ENCODE measurements at regions not wholly inside any gene's neighbourhood (a gene's known extent, or its start where the extent isn't known, plus 50 kb on each side); places are given as distances from the start of the nearest gene placed in this dataset.
A peak's percentile ranks its signal among the peaks of the same experiment; 100 is the strongest.
"Not testable (repeated sequence)": the region's sequence is repeated elsewhere in the genome, so short reads cannot be mapped to it uniquely, and the experiment has no call there.

DNA sequence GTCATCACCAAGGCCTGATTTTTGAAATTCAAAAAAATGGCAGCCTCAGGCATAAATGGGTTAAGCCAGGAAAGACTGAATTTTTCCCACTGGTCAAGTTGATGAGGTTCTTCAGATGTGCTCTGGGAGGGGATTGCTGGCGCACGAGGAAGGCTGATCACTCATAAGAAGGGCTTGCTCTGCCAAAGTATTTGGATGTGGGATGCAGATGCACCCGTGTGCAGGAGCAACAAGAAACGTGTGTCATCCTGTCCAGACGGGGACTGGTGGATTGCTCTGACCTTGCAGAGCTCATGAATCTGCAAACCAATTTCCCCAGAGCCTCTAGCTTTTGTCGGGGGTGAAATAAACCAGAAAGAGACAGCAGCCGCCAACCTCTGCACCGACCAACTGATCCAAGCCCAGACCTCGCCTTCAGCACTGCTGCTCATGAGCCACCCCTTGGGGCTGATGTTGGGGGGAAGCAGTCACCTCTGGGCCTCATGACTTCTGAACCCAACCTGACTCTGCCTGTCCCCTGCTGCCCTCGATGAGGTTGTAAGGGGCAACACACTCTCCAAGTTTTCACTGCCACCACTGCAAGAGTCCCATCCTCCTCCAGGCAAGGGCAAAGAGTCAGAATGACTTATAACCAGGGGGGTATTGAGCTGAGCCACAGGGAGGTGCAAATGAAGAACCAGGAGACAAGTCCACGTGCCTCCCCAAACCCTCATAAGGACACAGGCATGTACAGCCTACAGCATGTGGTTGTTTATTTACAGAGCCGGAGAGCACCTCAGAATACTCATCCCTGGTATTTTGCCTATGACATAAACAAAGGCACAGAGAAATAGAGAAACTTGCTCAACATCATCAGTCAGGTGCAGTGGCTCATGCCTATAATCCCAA lies 452.0 kb downstream of the SOX9 start:
- no peak for DNase-seq (ENCODE audit: low read depth, low spot score)
- TF ChIP-seq, protein P1, sequence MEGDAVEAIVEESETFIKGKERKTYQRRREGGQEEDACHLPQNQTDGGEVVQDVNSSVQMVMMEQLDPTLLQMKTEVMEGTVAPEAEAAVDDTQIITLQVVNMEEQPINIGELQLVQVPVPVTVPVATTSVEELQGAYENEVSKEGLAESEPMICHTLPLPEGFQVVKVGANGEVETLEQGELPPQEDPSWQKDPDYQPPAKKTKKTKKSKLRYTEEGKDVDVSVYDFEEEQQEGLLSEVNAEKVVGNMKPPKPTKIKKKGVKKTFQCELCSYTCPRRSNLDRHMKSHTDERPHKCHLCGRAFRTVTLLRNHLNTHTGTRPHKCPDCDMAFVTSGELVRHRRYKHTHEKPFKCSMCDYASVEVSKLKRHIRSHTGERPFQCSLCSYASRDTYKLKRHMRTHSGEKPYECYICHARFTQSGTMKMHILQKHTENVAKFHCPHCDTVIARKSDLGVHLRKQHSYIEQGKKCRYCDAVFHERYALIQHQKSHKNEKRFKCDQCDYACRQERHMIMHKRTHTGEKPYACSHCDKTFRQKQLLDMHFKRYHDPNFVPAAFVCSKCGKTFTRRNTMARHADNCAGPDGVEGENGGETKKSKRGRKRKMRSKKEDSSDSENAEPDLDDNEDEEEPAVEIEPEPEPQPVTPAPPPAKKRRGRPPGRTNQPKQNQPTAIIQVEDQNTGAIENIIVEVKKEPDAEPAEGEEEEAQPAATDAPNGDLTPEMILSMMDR (IDR thresholded peaks at IDR 0.05; ENCODE audit: low read depth, low read length): no peak
- Histone ChIP-seq H3K27me3 (ENCODE audit: control insufficient read depth, insufficient read depth, low read length) (no peaks in the 10 kb centered on the region), H3K27ac (ENCODE audit: low read depth, low read length) (no peak overlapping the region), H3K4me3 (ENCODE audit: low read depth, low read length) (no peak overlapping the region), H3K9me3 (ENCODE audit: control insufficient read depth, insufficient read depth, low read length) (no peaks in the 10 kb centered on the region; the same call in 1 of the 2 replicates)
- ChIA-PET CTCF (interaction anchor here (0.6 to 1.3 kb wide), 2 partner anchors 16 to 152 kb away, joined by 3 to 8 read pairs; no protein-coding TSS in a partner anchor), POLR2A (no interaction called here)

DNA sequence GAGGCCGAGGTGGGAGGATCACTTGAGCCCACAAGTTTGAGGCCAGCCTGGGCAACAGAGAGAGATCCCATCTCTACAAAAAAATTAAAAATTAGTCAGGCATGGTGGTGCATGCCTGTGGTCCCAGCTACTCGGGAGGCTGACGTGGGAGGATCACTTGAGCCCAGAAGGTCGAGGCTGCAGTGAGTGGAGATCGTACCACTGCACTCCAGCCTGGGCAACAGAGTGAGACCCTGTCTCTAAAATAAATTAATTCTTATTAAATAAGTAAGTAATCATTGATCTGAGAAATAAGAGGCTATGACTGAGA lies 452.6 kb downstream of the SOX9 start:
- CTCF ChIA-PET: interaction anchor here (1.3 kb wide), 1 partner anchor 17 kb away, joined by 8 read pairs; no protein-coding TSS in a partner anchor
- POLR2A ChIA-PET: not testable (repeated sequence)

DNA sequence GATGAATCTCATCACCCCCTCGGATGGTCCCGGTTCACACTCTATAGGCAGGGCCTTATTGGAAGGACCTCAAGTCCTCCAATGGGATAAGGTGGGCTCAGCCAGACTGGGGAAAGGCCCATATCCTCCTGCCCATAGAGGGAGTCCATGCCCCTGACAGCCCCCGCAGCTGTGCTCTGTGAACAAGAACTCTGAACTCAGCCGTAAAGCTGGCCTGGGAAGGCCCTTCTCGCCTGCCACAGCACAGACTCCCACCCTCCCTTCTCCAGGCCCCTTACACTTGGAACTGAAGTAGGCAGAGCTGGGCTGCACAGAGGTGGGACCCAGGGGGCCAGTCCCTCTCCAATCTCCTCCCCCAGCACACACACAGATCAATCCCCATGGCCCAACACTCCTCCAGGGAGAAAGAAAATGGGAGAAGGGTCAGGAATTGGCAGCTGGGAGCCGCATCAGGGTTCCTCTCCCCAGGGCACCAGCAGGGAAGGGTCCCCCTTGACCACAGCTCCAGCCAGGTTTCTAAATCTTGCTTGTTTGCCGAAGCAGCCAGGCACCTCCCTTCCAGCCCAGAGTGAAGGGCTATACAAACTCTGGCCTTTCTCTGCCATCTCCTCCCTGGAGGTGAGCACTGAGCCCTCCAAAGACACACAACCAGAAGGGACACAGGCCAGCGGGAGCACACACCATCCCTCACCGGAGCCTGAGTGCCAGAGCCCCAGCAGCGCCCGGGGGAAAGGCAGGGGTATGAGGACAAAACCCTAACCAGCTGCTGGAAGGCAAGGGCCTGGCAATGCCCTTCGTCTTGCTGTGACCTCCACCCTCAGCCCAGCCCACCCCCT lies 454.1 kb downstream of the SOX9 start:
- DNase-seq (ENCODE audit: low read depth, low spot score): no peak
- Histone ChIP-seq H3K4me3 (ENCODE audit: low read depth, low read length) (no peak overlapping the region), H3K27me3 (ENCODE audit: control insufficient read depth, insufficient read depth, low read length) (no peaks in the 10 kb centered on the region), H3K27ac (ENCODE audit: low read depth, low read length) (no peak overlapping the region), H3K9me3 (ENCODE audit: control insufficient read depth, insufficient read depth, low read length) (no peaks in the 10 kb centered on the region)
- TF ChIP-seq, protein P1 (IDR thresholded peaks at IDR 0.05; ENCODE audit: low read depth, low read length): no peak
- CTCF ChIA-PET: interaction anchor here (1.6 kb wide), 1 partner anchor 15 kb away, joined by 10 read pairs; no protein-coding TSS in a partner anchor
- POLR2A ChIA-PET: no interaction called here

More for the DNA sequence above, 452.6 kb downstream of the SOX9 start:
- not testable (repeated sequence) for DNase-seq (ENCODE audit: low read depth, low spot score); H3K27me3 ChIP-seq (ENCODE audit: control insufficient read depth, insufficient read depth, low read length); H3K9me3 ChIP-seq (ENCODE audit: control insufficient read depth, insufficient read depth, low read length); H3K27ac ChIP-seq (ENCODE audit: low read depth, low read length); H3K4me3 ChIP-seq (ENCODE audit: low read depth, low read length)

DNA sequence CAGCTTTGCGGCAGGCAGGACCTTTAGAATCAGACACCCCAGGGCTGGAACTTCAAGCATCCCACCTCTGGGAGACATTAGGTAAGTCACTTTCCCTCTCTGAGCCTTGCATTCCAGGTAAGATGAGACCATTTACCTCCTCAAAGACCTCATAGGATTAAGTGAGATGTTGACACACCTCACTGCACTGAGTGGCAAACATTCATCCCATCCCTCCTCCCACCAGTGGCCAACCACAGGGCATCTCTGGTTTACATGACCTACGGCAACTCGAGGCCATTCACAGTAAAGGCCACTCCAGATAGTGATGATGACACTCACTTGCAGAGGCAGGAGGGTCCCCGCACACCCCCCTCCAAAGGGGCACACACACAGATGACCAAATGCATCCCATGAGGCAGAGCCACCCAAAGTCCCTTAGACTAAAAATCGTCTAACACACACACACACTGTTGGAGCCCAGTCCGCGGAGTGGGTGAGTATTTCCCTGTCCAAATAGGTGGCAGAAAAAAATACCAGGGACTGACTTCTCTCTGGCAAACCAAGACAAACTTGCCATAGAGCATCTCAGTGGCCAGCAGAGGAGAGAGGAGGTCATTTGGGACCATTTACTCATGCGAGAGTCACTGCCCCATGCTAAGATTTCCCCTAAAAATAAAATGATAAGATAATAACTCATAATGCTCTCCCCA lies 454.9 kb downstream of the SOX9 start:
- ChIA-PET CTCF (interaction anchor here (0.7 to 2.7 kb wide), 4 partner anchors 16 to 1625 kb away, joined by 4 to 10 read pairs (median 7); no protein-coding TSS in a partner anchor), POLR2A (no interaction called here)
- H3K9me3 ChIP-seq (ENCODE audit: control insufficient read depth, insufficient read depth, low read length): no peaks in the 10 kb centered on the region
- no peaks in the 10 kb centered on the region for H3K27me3 ChIP-seq (ENCODE audit: control insufficient read depth, insufficient read depth, low read length)
- peak overlapping the region; percentile 11 for H3K27ac ChIP-seq (ENCODE audit: low read depth, low read length)
- H3K4me3 ChIP-seq (ENCODE audit: low read depth, low read length): no peak overlapping the region
- TF ChIP-seq, protein P1 (IDR thresholded peaks at IDR 0.05; ENCODE audit: low read depth, low read length): no peak
- no peak for DNase-seq (ENCODE audit: low read depth, low spot score)

DNA sequence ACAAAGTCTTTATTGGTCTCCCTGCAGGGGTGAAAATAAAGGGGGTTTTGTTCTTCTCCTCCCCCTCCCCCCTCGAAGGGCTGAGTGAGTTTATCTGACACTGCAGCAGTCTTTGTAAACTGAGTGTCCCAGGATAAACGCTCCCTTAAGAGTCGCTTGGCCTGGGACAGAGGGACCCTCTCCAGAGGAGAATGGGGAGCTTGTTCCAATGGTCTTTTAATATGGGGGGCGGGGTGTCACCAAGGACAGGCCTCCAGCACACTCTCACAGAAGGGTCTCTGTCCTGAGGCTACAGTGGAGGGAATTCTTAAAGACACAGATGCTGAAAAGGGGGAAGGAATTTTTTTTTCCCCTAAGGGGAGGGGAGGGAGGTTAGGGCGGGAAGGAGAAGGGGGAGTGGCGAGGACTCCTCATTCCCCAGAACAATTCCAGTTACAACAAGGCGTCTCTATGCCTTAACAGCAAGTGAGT lies 455.5 kb downstream of the SOX9 start:
- TF ChIP-seq, protein P1 (IDR thresholded peaks at IDR 0.05; ENCODE audit: low read depth, low read length): no peak
- H3K9me3 ChIP-seq (ENCODE audit: control insufficient read depth, insufficient read depth, low read length): no peaks in the 10 kb centered on the region
- H3K27ac ChIP-seq (ENCODE audit: low read depth, low read length): no peak overlapping the region
- no peak overlapping the region for H3K4me3 ChIP-seq (ENCODE audit: low read depth, low read length)
- CTCF ChIA-PET: interaction anchor here (0.7 to 2.7 kb wide), 5 partner anchors 8 to 1624 kb away, joined by 4 to 10 read pairs (median 7); no protein-coding TSS in a partner anchor
- no peak for DNase-seq (ENCODE audit: low read depth, low spot score)
- POLR2A ChIA-PET: no interaction called here
- no peaks in the 10 kb centered on the region for H3K27me3 ChIP-seq (ENCODE audit: control insufficient read depth, insufficient read depth, low read length)
